Hepatocyte (in vitro differentiated cells): ENCODE measurements at regions not wholly inside any gene's neighbourhood (a gene's known extent, or its start where the extent isn't known, plus 50 kb on each side); places are given as distances from the start of the nearest gene placed in this dataset.
A peak's percentile ranks its signal among the peaks of the same experiment; 100 is the strongest.

ENCODE experiments used
- DNase-seq: peaks from one replicate; pipeline ENCODE4 v3.0.0-alpha.2; 2016; ENCODE audit warnings: low spot score
- H2AFZ ChIP-seq: fragments of 200-600 bp; sonication (generic); 2 replicates; pipeline ENCODE4 v1.6.0; 2016; ENCODE audit warnings: antibody characterized with exemption, mild to moderate bottlenecking
- H3K27ac ChIP-seq: fragments of 200-600 bp; sonication (generic); 2 replicates; pipeline ENCODE4 v1.5.1; 2016; ENCODE audit warnings: mild to moderate bottlenecking
- H3K27me3 ChIP-seq: fragments of 200-600 bp; sonication (generic); 2 replicates; pipeline ENCODE4 v1.6.1; 2016
- H3K36me3 ChIP-seq: fragments of 200-600 bp; sonication (generic); replicated peaks from 2 replicates; pipeline ENCODE4 v1.5.1; 2016; ENCODE audit warnings: low read depth; ENCODE audit not compliant: insufficient read depth
- H3K4me1 ChIP-seq: fragments of 200-600 bp; sonication (generic); 2 replicates; pipeline ENCODE4 v1.5.1; 2016; ENCODE audit warnings: mild to moderate bottlenecking, moderate library complexity; ENCODE audit not compliant: insufficient read depth
- H3K4me2 ChIP-seq: fragments of 200-600 bp; sonication (generic); 2 replicates; pipeline ENCODE4 v1.6.0; 2016
- H3K4me3 ChIP-seq: fragments of 200-600 bp; sonication (generic); 2 replicates; pipeline ENCODE4 v1.5.1; 2016; ENCODE audit warnings: mild to moderate bottlenecking
- H3K79me2 ChIP-seq: fragments of 200-600 bp; sonication (generic); 2 replicates; pipeline ENCODE4 v1.6.0; 2017; ENCODE audit warnings: mild to moderate bottlenecking
- H3K9me2 ChIP-seq: fragments of 200-600 bp; sonication (generic); replicated peaks from 2 replicates; pipeline ENCODE4 v1.6.0; 2017; ENCODE audit warnings: mild to moderate bottlenecking; ENCODE audit not compliant: insufficient read depth
- H3K9me3 ChIP-seq: fragments of 200-600 bp; sonication (generic); 2 replicates; pipeline ENCODE4 v1.5.1; 2016; ENCODE audit warnings: low read depth, mild to moderate bottlenecking
- H4K20me1 ChIP-seq: fragments of 200-600 bp; sonication (generic); 2 replicates; pipeline ENCODE4 v1.6.0; 2016; ENCODE audit warnings: mild to moderate bottlenecking; ENCODE audit not compliant: insufficient read depth, poor library complexity, severe bottlenecking
- EZH2 ChIP-seq: fragments of 200-600 bp; sonication (generic); IDR thresholded peaks from 2 replicates; pipeline ENCODE4 v1.6.1; 2016; ENCODE audit warnings: antibody characterized with exemption, mild to moderate bottlenecking, borderline replicate concordance
- EZH2phosphoT487 ChIP-seq: fragments of 200-600 bp; sonication (generic); IDR thresholded peaks from one replicate; pipeline ENCODE4 v1.6.1; 2018; ENCODE audit warnings: antibody characterized with exemption, mild to moderate bottlenecking, low read depth, moderate library complexity; ENCODE audit not compliant: unreplicated experiment, severe bottlenecking
- WGBS: methylation state at CpG from one replicate; pipeline ENCODE4 v1.1.6; 2016; ENCODE audit warnings: low lambda C conversion rate; ENCODE audit errors: missing lambda C conversion rate; 5-methylcytosine and 5-hydroxymethylcytosine counted together
- TF ChIP-seq, protein P1 (sequence below): fragments of 200-600 bp; sonication (generic); IDR thresholded peaks from 2 replicates; pipeline ENCODE4 v1.5.1; 2016; ENCODE audit warnings: antibody characterized with exemption, mild to moderate bottlenecking; ENCODE audit not compliant: poor library complexity

DNA sequence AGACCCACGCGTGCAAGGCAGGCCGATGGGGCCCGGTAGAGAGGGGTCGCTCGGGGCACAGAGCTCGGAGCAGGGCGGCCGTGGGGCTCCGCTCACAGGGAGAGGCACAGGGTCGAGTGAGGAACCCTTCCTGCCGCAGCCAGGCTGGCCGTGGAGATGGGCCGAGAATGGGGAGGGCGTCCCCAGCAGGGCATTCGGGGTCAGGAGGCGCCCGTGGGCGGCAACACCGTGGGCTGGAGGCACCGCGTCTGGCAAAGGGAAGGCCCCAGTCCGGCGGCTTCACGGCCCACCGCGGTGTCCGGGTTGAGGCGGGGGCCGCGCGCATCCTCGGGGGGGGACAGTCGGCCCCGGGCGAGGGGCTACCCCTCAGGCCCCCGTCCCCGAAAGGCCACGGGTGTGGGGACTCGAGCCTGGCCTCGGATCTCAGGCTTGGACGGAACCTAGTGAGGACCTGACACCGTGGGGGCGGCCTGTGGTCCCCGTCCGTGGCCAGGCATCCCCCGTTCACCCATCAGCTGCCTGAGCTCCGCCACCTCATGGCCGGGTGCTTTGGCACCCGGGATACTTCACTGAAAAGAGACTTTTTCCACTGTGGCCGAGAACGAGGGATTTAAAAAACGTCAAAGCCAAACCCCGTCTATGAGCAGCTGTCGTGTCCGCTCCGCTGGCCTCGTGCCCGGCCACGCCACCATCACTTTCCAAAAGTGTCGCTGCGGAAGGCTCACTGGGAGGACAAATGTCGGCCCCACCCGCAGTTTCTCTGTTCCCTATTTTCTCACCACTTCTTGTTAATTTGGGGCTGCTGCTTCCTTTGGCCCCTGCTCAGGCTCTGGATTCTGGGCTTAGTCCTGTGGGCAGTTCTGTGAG, 73.6 kb downstream of the METRNL start:
- H3K27ac ChIP-seq, result no peak overlapping the region
- no peaks in the 10 kb centered on the region for H3K27me3 ChIP-seq
- H3K4me2 ChIP-seq, result no peak overlapping the region
- WGBS, result 96% methylated on average over 48 of the region's 64 CpGs
- no peaks in the 10 kb centered on the region for H3K9me3 ChIP-seq
- no peaks in the 10 kb centered on the region for H3K79me2 ChIP-seq
- peaks cover 17% of the 10 kb centered on the region for H3K4me1 ChIP-seq
- H4K20me1 ChIP-seq, result no peaks in the 10 kb centered on the region
- no peaks in the 10 kb centered on the region for H3K36me3 ChIP-seq
- no peak overlapping the region for H2AFZ ChIP-seq
- TF ChIP-seq EZH2phosphoT487, result no peak
- TF ChIP-seq, protein P1, sequence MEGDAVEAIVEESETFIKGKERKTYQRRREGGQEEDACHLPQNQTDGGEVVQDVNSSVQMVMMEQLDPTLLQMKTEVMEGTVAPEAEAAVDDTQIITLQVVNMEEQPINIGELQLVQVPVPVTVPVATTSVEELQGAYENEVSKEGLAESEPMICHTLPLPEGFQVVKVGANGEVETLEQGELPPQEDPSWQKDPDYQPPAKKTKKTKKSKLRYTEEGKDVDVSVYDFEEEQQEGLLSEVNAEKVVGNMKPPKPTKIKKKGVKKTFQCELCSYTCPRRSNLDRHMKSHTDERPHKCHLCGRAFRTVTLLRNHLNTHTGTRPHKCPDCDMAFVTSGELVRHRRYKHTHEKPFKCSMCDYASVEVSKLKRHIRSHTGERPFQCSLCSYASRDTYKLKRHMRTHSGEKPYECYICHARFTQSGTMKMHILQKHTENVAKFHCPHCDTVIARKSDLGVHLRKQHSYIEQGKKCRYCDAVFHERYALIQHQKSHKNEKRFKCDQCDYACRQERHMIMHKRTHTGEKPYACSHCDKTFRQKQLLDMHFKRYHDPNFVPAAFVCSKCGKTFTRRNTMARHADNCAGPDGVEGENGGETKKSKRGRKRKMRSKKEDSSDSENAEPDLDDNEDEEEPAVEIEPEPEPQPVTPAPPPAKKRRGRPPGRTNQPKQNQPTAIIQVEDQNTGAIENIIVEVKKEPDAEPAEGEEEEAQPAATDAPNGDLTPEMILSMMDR, result no peak
- TF ChIP-seq EZH2, result no peak
- H3K9me2 ChIP-seq, result no peaks in the 10 kb centered on the region
- peak; percentile 2 for DNase-seq
- H3K4me3 ChIP-seq, result no peak overlapping the region

DNA sequence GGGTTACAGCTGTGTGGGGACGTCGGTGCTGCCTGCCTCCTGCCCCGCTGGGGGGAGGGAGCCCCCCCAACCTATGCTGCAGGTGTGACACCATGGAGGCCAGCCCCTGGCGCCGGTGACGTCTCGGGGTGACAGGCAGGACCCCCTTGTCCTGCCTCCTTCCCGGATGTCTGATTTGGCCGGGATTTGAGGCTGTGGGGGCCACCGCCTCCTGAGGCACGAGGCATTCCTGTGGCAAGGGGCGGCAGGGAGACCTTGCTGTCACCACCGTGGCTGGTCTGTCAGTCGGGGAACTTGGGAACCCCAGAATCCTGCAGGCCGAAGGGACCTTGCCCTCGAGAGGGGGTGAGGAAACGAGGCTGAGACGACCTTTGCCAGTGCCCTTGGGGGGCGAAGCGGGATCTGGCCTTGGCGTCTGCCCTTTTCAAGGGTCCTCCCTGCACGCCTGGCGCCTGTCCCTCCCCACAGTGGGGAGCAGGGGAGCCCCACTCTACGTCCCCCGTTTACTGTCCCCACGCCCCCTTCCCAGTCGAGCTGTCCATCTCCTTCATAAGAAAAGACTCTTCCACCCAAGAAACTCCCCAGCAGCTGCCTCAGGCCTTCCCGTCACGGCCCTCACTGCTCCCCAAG, 74.4 kb downstream of the METRNL start:
- H3K9me3 ChIP-seq, result no peaks in the 10 kb centered on the region
- H3K27me3 ChIP-seq, result no peaks in the 10 kb centered on the region
- no peaks in the 10 kb centered on the region for H3K9me2 ChIP-seq
- no peak overlapping the region for H3K4me2 ChIP-seq
- H3K27ac ChIP-seq, result no peak overlapping the region
- peaks cover 17% of the 10 kb centered on the region for H3K4me1 ChIP-seq
- 95% methylated on average over 27 of the region's 29 CpGs for WGBS
- no peak for TF ChIP-seq EZH2
- no peak for TF ChIP-seq EZH2phosphoT487
- TF ChIP-seq, protein P1, result no peak
- peak; percentile 1 for DNase-seq
- H3K79me2 ChIP-seq, result no peaks in the 10 kb centered on the region
- no peaks in the 10 kb centered on the region for H4K20me1 ChIP-seq
- no peaks in the 10 kb centered on the region for H3K36me3 ChIP-seq
- no peak overlapping the region for H2AFZ ChIP-seq
- no peak overlapping the region for H3K4me3 ChIP-seq

DNA sequence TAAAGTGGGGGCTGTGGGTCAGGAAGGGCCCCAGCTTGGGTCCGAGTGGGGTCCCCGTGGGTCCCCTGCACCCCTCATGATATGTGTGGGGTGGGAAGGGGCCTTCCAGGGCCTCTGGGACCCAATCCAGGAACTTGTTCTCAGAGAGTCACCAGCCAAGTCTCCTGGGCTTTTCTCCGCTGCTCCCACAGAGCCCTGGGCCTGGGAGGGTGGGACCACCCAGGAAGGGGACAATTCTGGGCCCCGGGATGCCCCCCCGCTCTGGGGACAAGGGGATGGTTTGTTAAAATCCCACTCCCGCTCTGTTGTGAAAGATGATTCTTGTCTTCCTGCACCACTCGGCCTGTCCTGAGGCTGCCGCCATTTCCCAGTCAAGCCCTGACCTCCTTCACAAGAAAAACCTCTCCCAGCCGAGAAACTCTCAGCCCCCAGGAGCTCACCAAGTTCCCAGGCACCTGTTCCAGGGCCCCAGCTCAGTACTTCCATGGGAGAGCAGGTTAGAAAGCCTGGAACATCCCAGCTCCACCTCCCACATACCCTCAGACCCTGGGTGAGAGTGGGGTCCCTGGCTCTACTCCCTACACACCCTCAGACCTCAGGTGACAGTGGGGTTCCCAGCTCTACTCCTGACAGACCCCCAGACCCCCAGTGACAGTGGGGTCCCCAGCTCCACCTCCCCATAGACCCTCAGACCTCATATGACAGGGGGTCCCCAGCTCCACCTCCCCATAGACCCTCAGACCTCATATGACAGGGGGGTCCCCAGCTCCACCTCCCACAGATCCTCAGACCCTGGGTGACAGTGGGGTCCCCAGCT, 75.1 kb downstream of the METRNL start:
- H3K79me2 ChIP-seq, result no peaks in the 10 kb centered on the region
- TF ChIP-seq EZH2 (no peak), EZH2phosphoT487 (no peak)
- TF ChIP-seq, protein P1, result no peak
- H3K27me3 ChIP-seq, result no peaks in the 10 kb centered on the region
- no peak overlapping the region for H2AFZ ChIP-seq
- DNase-seq, result no peak
- no peaks in the 10 kb centered on the region for H3K9me3 ChIP-seq
- no peaks in the 10 kb centered on the region for H3K36me3 ChIP-seq
- no peak overlapping the region for H3K4me3 ChIP-seq
- no peaks in the 10 kb centered on the region for H3K9me2 ChIP-seq
- peaks cover 17% of the 10 kb centered on the region for H3K4me1 ChIP-seq
- 78% methylated on average over 8 of the region's 9 CpGs for WGBS
- no peak overlapping the region for H3K27ac ChIP-seq
- no peaks in the 10 kb centered on the region for H4K20me1 ChIP-seq
- H3K4me2 ChIP-seq, result no peak overlapping the region
